GM21619 (cell line): ENCODE measurements at regions not wholly inside any gene's neighbourhood (a gene's known extent, or its start where the extent isn't known, plus 50 kb on each side); places are given as distances from the start of the nearest gene placed in this dataset.
"Not testable (repeated sequence)": the region's sequence is repeated elsewhere in the genome, so short reads cannot be mapped to it uniquely, and the experiment has no call there.

Source experiments
- ATAC-seq: cut with Tn5 transposase; IDR thresholded peaks from one replicate; pipeline ENCODE4 v1.9.1; 2021; ENCODE audit not compliant: unreplicated experiment

GRCh38 chr2:160790738-160791137 is 297.1 kb upstream of the RBMS1 start:
- no peak for ATAC-seq

- ATAC-seq: no peak
Measured at GRCh38 chr2:160791884-160792283, 298.3 kb upstream of the RBMS1 start.

GRCh38 chr2:160792837-160793236 is 299.2 kb upstream of the RBMS1 start:
- ATAC-seq: no peak

- no peak for ATAC-seq
Measured at GRCh38 chr2:160794926-160795325, 301.3 kb upstream of the RBMS1 start.

GRCh38 chr2:160803881-160804280 is 310.3 kb upstream of the RBMS1 start:
- no peak for ATAC-seq

GRCh38 chr2:160810406-160810805 is 316.8 kb upstream of the RBMS1 start:
- ATAC-seq: no peak

- ATAC-seq: no peak
Measured at GRCh38 chr2:160812830-160813505, 319.4 kb upstream of the RBMS1 start.

GRCh38 chr2:160813506-160813858 is 319.9 kb upstream of the RBMS1 start:
- ATAC-seq: no peak

GRCh38 chr2:160816916-160817499 is 323.4 kb upstream of the RBMS1 start:
- no peak for ATAC-seq

GRCh38 chr2:160820691-160821090 is 327.1 kb upstream of the RBMS1 start:
- no peak for ATAC-seq

GRCh38 chr2:160822006-160822405 is 328.4 kb upstream of the RBMS1 start:
- no peak for ATAC-seq

- ATAC-seq: no peak
Measured at GRCh38 chr2:160825433-160825832, 331.8 kb upstream of the RBMS1 start.

GRCh38 chr2:160826496-160826895 is 332.9 kb upstream of the RBMS1 start:
- no peak for ATAC-seq

GRCh38 chr2:160828076-160828475 is 332.2 kb upstream of the TANK start:
- ATAC-seq: no peak

GRCh38 chr2:160832381-160832780 is 327.8 kb upstream of the TANK start:
- ATAC-seq: not testable (repeated sequence)

GRCh38 chr2:160835166-160835565 is 325.1 kb upstream of the TANK start:
- ATAC-seq: no peak

- no peak for ATAC-seq
Measured at GRCh38 chr2:160836755-160837154, 323.5 kb upstream of the TANK start.

GRCh38 chr2:160837416-160837815 is 322.8 kb upstream of the TANK start:
- no peak for ATAC-seq

- ATAC-seq: no peak
Measured at GRCh38 chr2:160838147-160838546, 322.1 kb upstream of the TANK start.

- ATAC-seq: no peak
Measured at GRCh38 chr2:160838691-160839090, 321.5 kb upstream of the TANK start.

- ATAC-seq: no peak
Measured at GRCh38 chr2:160842286-160842685, 317.9 kb upstream of the TANK start.

GRCh38 chr2:160859096-160859495 is 301.1 kb upstream of the TANK start:
- ATAC-seq: no peak

GRCh38 chr2:160862226-160862625 is 298.0 kb upstream of the TANK start:
- ATAC-seq: no peak
